SW 1271 (cell line): ENCODE measurements at regions not wholly inside any gene's neighbourhood (a gene's known extent, or its start where the extent isn't known, plus 50 kb on each side); places are given as distances from the start of the nearest gene placed in this dataset.
"Not testable (repeated sequence)": the region's sequence is repeated elsewhere in the genome, so short reads cannot be mapped to it uniquely, and the experiment has no call there.

Experiments
- DNase-seq, 2 experiments: peaks; one replicate each; lab custom pipeline; 2025; lab: John Stamatoyannopoulos, UW

GRCh38 chr20:55685425-55685824, 319.9 kb downstream of the CBLN4 start:
- no peak for DNase-seq

- DNase-seq = no peak
Observed at GRCh38 chr20:55684578-55684977, 320.7 kb downstream of the CBLN4 start.

- DNase-seq = no peak
Observed at GRCh38 chr20:55678970-55679667, 326.2 kb downstream of the CBLN4 start.

- DNase-seq = no peak
Observed at GRCh38 chr20:55678126-55678525, 327.2 kb downstream of the CBLN4 start.

GRCh38 chr20:55677011-55677410, 328.3 kb downstream of the CBLN4 start:
- no peak for DNase-seq

- DNase-seq = no peak
Observed at GRCh38 chr20:55676097-55676496, 329.2 kb downstream of the CBLN4 start.

- DNase-seq = no peak
Observed at GRCh38 chr20:55668631-55669030, 336.7 kb downstream of the CBLN4 start.

- DNase-seq = no peak
Observed at GRCh38 chr20:55667955-55668354, 337.4 kb downstream of the CBLN4 start.

GRCh38 chr20:55667024-55667423, 338.3 kb downstream of the CBLN4 start:
- DNase-seq = no peak

- DNase-seq = no peak
Observed at GRCh38 chr20:55656231-55656775, 349.0 kb downstream of the CBLN4 start.

GRCh38 chr20:55650657-55651360, 354.5 kb downstream of the CBLN4 start:
- DNase-seq = no peak

GRCh38 chr20:55649254-55649653, 356.1 kb downstream of the CBLN4 start:
- no peak for DNase-seq

GRCh38 chr20:55646851-55647250, 358.5 kb downstream of the CBLN4 start:
- no peak for DNase-seq

- no peak for DNase-seq
Observed at GRCh38 chr20:55641497-55641896, 363.8 kb downstream of the CBLN4 start.

GRCh38 chr20:55635870-55636269, 369.4 kb downstream of the CBLN4 start:
- no peak for DNase-seq

- no peak for DNase-seq
Observed at GRCh38 chr20:55632592-55632991, 372.7 kb downstream of the CBLN4 start.

- not testable (repeated sequence) for DNase-seq
Observed at GRCh38 chr20:55629143-55629542, 376.2 kb downstream of the CBLN4 start.

GRCh38 chr20:55626716-55627115, 378.6 kb downstream of the CBLN4 start:
- DNase-seq = no peak

GRCh38 chr20:55616367-55616766, 389.0 kb downstream of the CBLN4 start:
- DNase-seq = no peak

GRCh38 chr20:55615818-55616217, 389.5 kb downstream of the CBLN4 start:
- no peak for DNase-seq

- no peak for DNase-seq
Observed at GRCh38 chr20:55614220-55614757, 391.0 kb downstream of the CBLN4 start.

- no peak for DNase-seq
Observed at GRCh38 chr20:55610756-55611155, 394.6 kb downstream of the CBLN4 start.

GRCh38 chr20:55605594-55605993, 399.7 kb downstream of the CBLN4 start:
- no peak for DNase-seq
